ENCODE measurements at regions not wholly inside any gene's neighbourhood (a gene's known extent, or its start where the extent isn't known, plus 50 kb on each side); places are given as distances from the start of the nearest gene placed in this dataset.

- TF ChIP-seq ZNF274 (CRISPR knock-in tag; IDR thresholded peaks at IDR 0.05) (no peak), ZNF18 (CRISPR knock-in tag; IDR thresholded peaks at IDR 0.05; ENCODE audit: insufficient replicate concordance) (no peak), ELF1 (CRISPR knock-in tag; IDR thresholded peaks at IDR 0.05) (no peak)
These were observed 173.5 kb downstream of the ACTR3 start for GRCh38 chr2:114063346-114063745.
